HCT116 (cell line): ENCODE measurements at regions not wholly inside any gene's neighbourhood (a gene's known extent, or its start where the extent isn't known, plus 50 kb on each side); places are given as distances from the start of the nearest gene placed in this dataset.

Experiments used
- ATF3 ChIP-seq: IDR thresholded peaks from 2 replicates; pipeline ENCODE4 v1.6.1; 2012
- EZH2 ChIP-seq: fragments of 200-600 bp; sonication (generic); IDR thresholded peaks from 2 replicates; pipeline ENCODE4 v1.6.1; 2017; ENCODE audit warnings: antibody characterized with exemption, mixed run types
- FOSL1 ChIP-seq: IDR thresholded peaks from 2 replicates; pipeline ENCODE4 v1.6.1; 2012; ENCODE audit warnings: low read depth
- MAX ChIP-seq: IDR thresholded peaks from 2 replicates; pipeline ENCODE4 v1.6.1; 2012
- POLR2A ChIP-seq: IDR thresholded peaks from 2 replicates; pipeline ENCODE4 v1.7.0; 2011; ENCODE audit warnings: borderline replicate concordance; ENCODE audit not compliant: insufficient read depth, insufficient read length; ENCODE audit errors: extremely low read depth
- POLR2AphosphoS5 ChIP-seq: IDR thresholded peaks from 2 replicates; pipeline ENCODE4 v1.6.1; 2011; ENCODE audit warnings: mild to moderate bottlenecking, low read depth, low read length, moderate library complexity
- SIN3A ChIP-seq: IDR thresholded peaks from 2 replicates; pipeline ENCODE4 v1.6.1; 2012; ENCODE audit warnings: low read depth
- SRF ChIP-seq: IDR thresholded peaks from 2 replicates; pipeline ENCODE4 v1.6.1; 2012; ENCODE audit warnings: low read depth
- TCF7L2 ChIP-seq: IDR thresholded peaks from 2 replicates; pipeline ENCODE4 v1.7.0; 2011; ENCODE audit warnings: borderline replicate concordance, inconsistent platforms; ENCODE audit not compliant: insufficient read depth, insufficient read length; ENCODE audit errors: extremely low read depth
- YY1 ChIP-seq: IDR thresholded peaks from 2 replicates; pipeline ENCODE4 v1.6.1; 2011; ENCODE audit warnings: low read length, low read depth, moderate library complexity, mild to moderate bottlenecking; ENCODE audit not compliant: insufficient replicate concordance; ENCODE audit errors: extremely low read depth
- TF ChIP-seq, protein P1 (sequence below), 3 experiments: fragments of 200-600 bp in 1 of 3; sonication (generic) in 1 of 3; IDR thresholded peaks in 2 of 3; conservative IDR thresholded peaks in 1 of 3; 2 replicates each; pipeline ENCODE4 v1.5.1; 2012 to 2017; ENCODE audit warnings: low read depth in 2 of 3, low read length in 2 of 3, antibody characterized with exemption in 1 of 3, borderline replicate concordance in 1 of 3, control low read depth in 1 of 3, mild to moderate bottlenecking in 1 of 3, mixed read lengths in 1 of 3, mixed run types in 1 of 3, moderate library complexity in 1 of 3; ENCODE audit not compliant: insufficient read depth in 1 of 3

GRCh38 chr13:50452028-50452427, 391.5 kb downstream of the DLEU7 start:
- TF ChIP-seq SIN3A (no peak), SRF (no peak), POLR2A (no peak), TCF7L2 (no peak), EZH2 (no peak), YY1 (no peak), MAX (no peak), POLR2AphosphoS5 (no peak), FOSL1 (no peak), ATF3 (no peak)
- TF ChIP-seq, protein P1, sequence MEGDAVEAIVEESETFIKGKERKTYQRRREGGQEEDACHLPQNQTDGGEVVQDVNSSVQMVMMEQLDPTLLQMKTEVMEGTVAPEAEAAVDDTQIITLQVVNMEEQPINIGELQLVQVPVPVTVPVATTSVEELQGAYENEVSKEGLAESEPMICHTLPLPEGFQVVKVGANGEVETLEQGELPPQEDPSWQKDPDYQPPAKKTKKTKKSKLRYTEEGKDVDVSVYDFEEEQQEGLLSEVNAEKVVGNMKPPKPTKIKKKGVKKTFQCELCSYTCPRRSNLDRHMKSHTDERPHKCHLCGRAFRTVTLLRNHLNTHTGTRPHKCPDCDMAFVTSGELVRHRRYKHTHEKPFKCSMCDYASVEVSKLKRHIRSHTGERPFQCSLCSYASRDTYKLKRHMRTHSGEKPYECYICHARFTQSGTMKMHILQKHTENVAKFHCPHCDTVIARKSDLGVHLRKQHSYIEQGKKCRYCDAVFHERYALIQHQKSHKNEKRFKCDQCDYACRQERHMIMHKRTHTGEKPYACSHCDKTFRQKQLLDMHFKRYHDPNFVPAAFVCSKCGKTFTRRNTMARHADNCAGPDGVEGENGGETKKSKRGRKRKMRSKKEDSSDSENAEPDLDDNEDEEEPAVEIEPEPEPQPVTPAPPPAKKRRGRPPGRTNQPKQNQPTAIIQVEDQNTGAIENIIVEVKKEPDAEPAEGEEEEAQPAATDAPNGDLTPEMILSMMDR (IDR thresholded peaks at IDR 0.05 in 2 of 3, conservative IDR thresholded peaks at IDR 0.05 in 1 of 3; ENCODE audit: borderline replicate concordance in 1 of 3, insufficient read depth in 1 of 3, low read depth in 2 of 3, low read length in 2 of 3) = no peak
